Trophoblast cell (in vitro differentiated cells and primary cell): ENCODE measurements at regions not wholly inside any gene's neighbourhood (a gene's known extent, or its start where the extent isn't known, plus 50 kb on each side); places are given as distances from the start of the nearest gene placed in this dataset.
A peak's percentile ranks its signal among the peaks of the same experiment; 100 is the strongest.

ENCODE experiments used
- DNase-seq, 2 donors: peaks; one replicate each; pipeline ENCODE4 v3.0.0-alpha.2; 2016
- H2AFZ ChIP-seq: 2 replicates; pipeline ENCODE4 v1.6.1; 2013; ENCODE audit warnings: low read length, moderate library complexity, mild to moderate bottlenecking; ENCODE audit not compliant: insufficient read depth, poor library complexity
- H2AK5ac ChIP-seq: 2 replicates; pipeline ENCODE4 v1.6.1; 2013; ENCODE audit warnings: mild to moderate bottlenecking, low read length
- H2BK120ac ChIP-seq: 2 replicates; pipeline ENCODE4 v1.6.1; 2013; ENCODE audit warnings: low read length, mild to moderate bottlenecking, moderate library complexity; ENCODE audit not compliant: insufficient read depth, poor library complexity
- H2BK12ac ChIP-seq: 2 replicates; pipeline ENCODE4 v1.6.1; 2013; ENCODE audit warnings: mild to moderate bottlenecking, low read length, moderate library complexity
- H2BK5ac ChIP-seq: 2 replicates; pipeline ENCODE4 v1.6.1; 2013; ENCODE audit warnings: low read length, low read depth, moderate library complexity, mild to moderate bottlenecking; ENCODE audit not compliant: poor library complexity
- H3K14ac ChIP-seq: 2 replicates; pipeline ENCODE4 v1.6.1; 2013; ENCODE audit warnings: mild to moderate bottlenecking, low read length
- H3K18ac ChIP-seq: 2 replicates; pipeline ENCODE4 v1.6.1; 2013; ENCODE audit warnings: mild to moderate bottlenecking, low read length
- H3K23ac ChIP-seq: 2 replicates; pipeline ENCODE4 v1.6.1; 2013; ENCODE audit warnings: low read length
- H3K27ac ChIP-seq: 2 replicates; pipeline ENCODE4 v1.5.1; 2013; ENCODE audit warnings: low read depth, mild to moderate bottlenecking, inconsistent platforms, low read length, moderate library complexity
- H3K27me3 ChIP-seq: 2 replicates; pipeline ENCODE4 v1.6.1; 2013; ENCODE audit warnings: inconsistent platforms, mild to moderate bottlenecking, low read length, moderate library complexity; ENCODE audit not compliant: insufficient read depth
- H3K36me3 ChIP-seq, 2 experiments: 1 replicate in 1 of 2; 2 replicates in 1 of 2; pipeline ENCODE4 v1.6.1; 2013; ENCODE audit warnings: low read length in 2 of 2, mild to moderate bottlenecking in 2 of 2, moderate library complexity in 1 of 2; ENCODE audit not compliant: insufficient read depth in 2 of 2, control insufficient read depth in 1 of 2
- H3K4ac ChIP-seq: 2 replicates; pipeline ENCODE4 v1.6.1; 2013; ENCODE audit warnings: low read depth, mild to moderate bottlenecking, low read length, moderate library complexity
- H3K4me1 ChIP-seq, 2 experiments: 1 replicate in 1 of 2; 2 replicates in 1 of 2; pipeline ENCODE4 v1.6.1; 2013; ENCODE audit warnings: low read length in 2 of 2, mild to moderate bottlenecking in 2 of 2, moderate library complexity in 1 of 2; ENCODE audit not compliant: insufficient read depth in 2 of 2, control insufficient read depth in 1 of 2
- H3K4me2 ChIP-seq: 2 replicates; pipeline ENCODE4 v1.6.1; 2013; ENCODE audit warnings: inconsistent platforms, mild to moderate bottlenecking, low read length, moderate library complexity
- H3K4me3 ChIP-seq: 2 replicates; pipeline ENCODE4 v1.5.1; 2013; ENCODE audit warnings: mild to moderate bottlenecking, low read depth, low read length, inconsistent platforms
- H3K79me1 ChIP-seq: one replicate; pipeline ENCODE4 v1.6.1; 2013; ENCODE audit warnings: low read length
- H3K79me2 ChIP-seq: 2 replicates; pipeline ENCODE4 v1.6.1; 2013; ENCODE audit warnings: low read length, mild to moderate bottlenecking; ENCODE audit not compliant: control insufficient read depth, insufficient read depth, poor library complexity
- H3K9ac ChIP-seq: 2 replicates; pipeline ENCODE4 v1.6.1; 2013; ENCODE audit warnings: mild to moderate bottlenecking, low read length
- H3K9me3 ChIP-seq: 2 replicates; pipeline ENCODE4 v1.6.1; 2013; ENCODE audit warnings: low read depth, mild to moderate bottlenecking, control low read depth, inconsistent platforms, low read length; ENCODE audit not compliant: insufficient read depth
- H4K12ac ChIP-seq: 2 replicates; pipeline ENCODE4 v1.6.1; 2013; ENCODE audit warnings: low read depth, mild to moderate bottlenecking, low read length, moderate library complexity
- H4K8ac ChIP-seq: 2 replicates; pipeline ENCODE4 v1.6.1; 2013; ENCODE audit warnings: low read depth, mild to moderate bottlenecking, low read length, moderate library complexity
- H4K91ac ChIP-seq: one replicate; pipeline ENCODE4 v1.6.1; 2013; ENCODE audit warnings: low read depth, mild to moderate bottlenecking, low read length, moderate library complexity
- WGBS: extraction: QIAGEN DNeasy Blood & Tissue Kit; methylation state at CpG from one replicate; pipeline ENCODE4 v1.1.7; 2013; ENCODE audit warnings: missing lambda C conversion rate; ENCODE audit not compliant: insufficient read length, insufficient coverage; ENCODE audit errors: extremely low coverage; 5-methylcytosine and 5-hydroxymethylcytosine counted together

DNA sequence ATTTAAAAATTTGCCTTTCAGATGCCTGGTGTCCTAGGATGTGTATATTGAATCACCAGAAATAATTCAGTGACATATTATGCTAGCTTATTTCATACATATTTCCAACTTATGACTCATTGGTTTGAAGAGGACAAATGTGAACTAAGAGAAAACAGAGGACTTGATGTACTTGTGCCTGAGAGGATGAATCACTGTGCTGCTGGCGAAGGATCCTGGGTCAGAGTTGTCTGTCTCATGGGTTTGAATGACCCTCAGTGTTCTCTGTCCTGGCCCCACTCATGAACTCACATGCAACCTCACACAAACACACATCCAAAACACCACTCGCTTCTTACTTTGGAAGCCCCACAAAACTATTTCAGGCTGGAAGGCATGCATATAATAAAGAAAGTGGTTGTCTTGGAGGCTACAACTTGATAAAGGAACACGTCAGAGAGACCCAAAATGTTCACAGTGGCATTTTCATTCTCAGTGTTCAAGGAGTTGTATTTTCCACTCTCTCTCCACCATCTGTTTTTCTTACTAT, 129.0 kb upstream of the SPRY2 start:
- Histone ChIP-seq H3K4ac (no peak overlapping the region), H3K27me3 (no peaks in the 10 kb centered on the region), H2AFZ (no peak overlapping the region), H4K91ac (no peak overlapping the region), H3K79me2 (no peaks in the 10 kb centered on the region), H2BK120ac (no peak overlapping the region), H2AK5ac (no peak overlapping the region), H2BK12ac (no peak overlapping the region), H3K79me1 (no peaks in the 10 kb centered on the region), H3K14ac (no peak overlapping the region), H4K8ac (no peak overlapping the region), H3K27ac (no peak overlapping the region), H3K4me3 (no peak overlapping the region), H2BK5ac (no peak overlapping the region), H4K12ac (no peak overlapping the region), H3K23ac (no peak overlapping the region), H3K9ac (no peak overlapping the region), H3K9me3 (no peaks in the 10 kb centered on the region), H3K4me1 (no peaks in the 10 kb centered on the region), H3K4me2 (no peak overlapping the region), H3K18ac (no peak overlapping the region), H3K36me3 (no peaks in the 10 kb centered on the region)
- peak; percentile 3 to 34 for DNase-seq
- no CpG with 5 or more reads among the region's 3 CpGs for WGBS

GRCh38 chr13:80469105-80469852, 128.4 kb upstream of the SPRY2 start:
- no peak overlapping the region for H4K8ac ChIP-seq
- no peak for DNase-seq
- no peak overlapping the region for H2AFZ ChIP-seq
- H3K23ac ChIP-seq, result no peak overlapping the region
- H3K4me1 ChIP-seq, result no peaks in the 10 kb centered on the region
- H2BK120ac ChIP-seq, result no peak overlapping the region
- H3K79me1 ChIP-seq, result no peaks in the 10 kb centered on the region
- WGBS, result no CpG with 5 or more reads among the region's 6 CpGs
- no peak overlapping the region for H2AK5ac ChIP-seq
- H4K91ac ChIP-seq, result no peak overlapping the region
- no peak overlapping the region for H3K4me3 ChIP-seq
- H3K27ac ChIP-seq, result no peak overlapping the region
- H3K36me3 ChIP-seq, result no peaks in the 10 kb centered on the region
- H3K79me2 ChIP-seq, result no peaks in the 10 kb centered on the region
- H4K12ac ChIP-seq, result no peak overlapping the region
- H3K27me3 ChIP-seq, result no peaks in the 10 kb centered on the region
- no peak overlapping the region for H3K14ac ChIP-seq
- no peak overlapping the region for H3K18ac ChIP-seq
- no peak overlapping the region for H3K9ac ChIP-seq
- no peaks in the 10 kb centered on the region for H3K9me3 ChIP-seq
- no peak overlapping the region for H3K4me2 ChIP-seq
- no peak overlapping the region for H3K4ac ChIP-seq
- H2BK5ac ChIP-seq, result no peak overlapping the region
- no peak overlapping the region for H2BK12ac ChIP-seq

- WGBS, result no CpG with 5 or more reads among the region's 2 CpGs
- Histone ChIP-seq H3K23ac (no peak overlapping the region), H3K79me1 (no peaks in the 10 kb centered on the region), H3K27ac (no peak overlapping the region), H4K12ac (no peak overlapping the region), H2BK120ac (no peak overlapping the region), H2BK5ac (no peak overlapping the region), H3K18ac (no peak overlapping the region), H3K14ac (no peak overlapping the region), H3K9me3 (no peaks in the 10 kb centered on the region), H3K4me3 (no peak overlapping the region), H3K79me2 (no peaks in the 10 kb centered on the region), H3K36me3 (no peaks in the 10 kb centered on the region), H3K4me1 (no peaks in the 10 kb centered on the region), H2AFZ (no peak overlapping the region), H3K4me2 (no peak overlapping the region), H3K9ac (no peak overlapping the region), H3K4ac (no peak overlapping the region), H4K8ac (no peak overlapping the region), H4K91ac (no peak overlapping the region), H2AK5ac (no peak overlapping the region), H2BK12ac (no peak overlapping the region), H3K27me3 (no peaks in the 10 kb centered on the region)
- DNase-seq, result no peak
Observed at GRCh38 chr13:80465321-80465720, 124.4 kb upstream of the SPRY2 start.

DNA sequence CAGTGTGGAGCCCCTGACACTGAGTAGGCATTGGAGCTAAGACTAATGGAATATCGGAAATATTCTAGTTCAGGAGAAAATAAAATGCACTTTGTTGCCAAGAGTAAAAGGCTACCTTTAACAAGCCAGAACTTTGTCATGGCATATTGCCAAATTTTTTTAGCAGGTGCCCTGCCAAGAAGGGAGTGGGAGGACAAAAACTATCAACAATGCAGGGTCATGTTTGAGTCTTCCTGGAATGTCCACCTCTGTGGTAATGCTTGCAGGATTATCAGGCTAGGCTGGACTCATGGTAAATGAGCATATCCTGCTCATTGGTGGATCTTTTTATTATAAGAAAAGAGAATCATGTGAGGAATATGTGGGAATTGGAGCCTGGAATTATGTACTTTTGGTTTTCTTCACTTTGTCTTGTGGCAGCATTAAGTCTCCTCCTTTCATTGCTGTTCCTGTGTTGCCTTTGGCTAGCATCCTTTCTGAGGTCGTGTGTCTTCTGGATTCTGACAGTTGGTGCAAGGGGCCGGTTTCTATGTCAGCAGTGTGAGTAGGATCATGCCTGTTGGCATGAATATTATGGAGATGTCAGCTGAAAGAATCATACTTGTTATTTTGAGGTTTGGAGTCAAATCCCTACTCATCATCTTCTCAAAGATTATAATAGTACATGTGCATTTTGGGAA, 122.9 kb upstream of the SPRY2 start:
- Histone ChIP-seq H2BK12ac (no peak overlapping the region), H3K4me3 (no peak overlapping the region), H3K14ac (no peak overlapping the region), H3K36me3 (no peaks in the 10 kb centered on the region), H4K12ac (no peak overlapping the region), H3K9ac (no peak overlapping the region), H3K4ac (no peak overlapping the region), H2AFZ (no peak overlapping the region), H2BK120ac (no peak overlapping the region), H3K9me3 (no peaks in the 10 kb centered on the region), H3K4me2 (no peak overlapping the region), H3K27me3 (no peaks in the 10 kb centered on the region), H4K8ac (no peak overlapping the region), H2BK5ac (no peak overlapping the region), H3K18ac (no peak overlapping the region), H3K27ac (no peak overlapping the region), H3K23ac (no peak overlapping the region), H3K79me2 (no peaks in the 10 kb centered on the region), H3K4me1 (no peaks in the 10 kb centered on the region), H2AK5ac (no peak overlapping the region), H4K91ac (no peak overlapping the region), H3K79me1 (no peaks in the 10 kb centered on the region)
- DNase-seq, result no peak
- no CpG with 5 or more reads among the region's 3 CpGs for WGBS
